NT2/D1 (cell line): ENCODE measurements at regions not wholly inside any gene's neighbourhood (a gene's known extent, or its start where the extent isn't known, plus 50 kb on each side); places are given as distances from the start of the nearest gene placed in this dataset.
"Not testable (repeated sequence)": the region's sequence is repeated elsewhere in the genome, so short reads cannot be mapped to it uniquely, and the experiment has no call there.

Source experiments
- DNase-seq: peaks from one replicate; pipeline ENCODE4 v3.0.0-alpha.2; 2011; ENCODE audit warnings: low read depth, low spot score
- H3K27me3 ChIP-seq: 2 replicates; pipeline ENCODE4 v1.6.0; 2011; ENCODE audit warnings: mild to moderate bottlenecking; ENCODE audit not compliant: insufficient read length, insufficient read depth
- H3K36me3 ChIP-seq: 2 replicates; pipeline ENCODE4 v1.6.1; 2011; ENCODE audit warnings: mild to moderate bottlenecking, low read length, mixed read lengths; ENCODE audit not compliant: insufficient read depth, insufficient read length
- H3K4me1 ChIP-seq: 2 replicates; pipeline ENCODE4 v1.5.1; 2011; ENCODE audit not compliant: insufficient read depth, insufficient read length
- H3K4me3 ChIP-seq: 2 replicates; pipeline ENCODE4 v1.5.1; 2011; ENCODE audit warnings: low read depth; ENCODE audit not compliant: insufficient read length
- H3K9ac ChIP-seq: 2 replicates; pipeline ENCODE4 v1.6.0; 2011; ENCODE audit warnings: low read depth; ENCODE audit not compliant: insufficient read length
- H3K9me3 ChIP-seq: 2 replicates; pipeline ENCODE4 v1.5.1; 2011; ENCODE audit warnings: mild to moderate bottlenecking, low read length; ENCODE audit not compliant: insufficient read depth
- SUZ12 ChIP-seq: IDR thresholded peaks from 2 replicates; pipeline ENCODE4 v1.6.1; 2011; ENCODE audit not compliant: insufficient read length, insufficient read depth; ENCODE audit errors: extremely low read depth
- YY1 ChIP-seq: IDR thresholded peaks from 2 replicates; pipeline ENCODE4 v1.6.1; 2011; ENCODE audit not compliant: insufficient read length, insufficient read depth
- ZNF274 ChIP-seq: IDR thresholded peaks from 2 replicates; pipeline ENCODE4 v1.6.1; 2011; ENCODE audit warnings: mild to moderate bottlenecking, low read depth, low read length

- no peak for DNase-seq
- H3K9ac ChIP-seq, result no peak overlapping the region
- no peaks in the 10 kb centered on the region for H3K27me3 ChIP-seq
- H3K9me3 ChIP-seq, result peaks cover 52% of the 10 kb centered on the region; the same call in 1 of the 2 replicates
- H3K4me1 ChIP-seq, result no peaks in the 10 kb centered on the region
- TF ChIP-seq SUZ12 (no peak), ZNF274 (no peak)
- H3K4me3 ChIP-seq, result no peak overlapping the region
- H3K36me3 ChIP-seq, result no peaks in the 10 kb centered on the region
Observed at GRCh38 chr7:16944936-16945335, 63.2 kb upstream of the AGR3 start.

GRCh38 chr7:16945372-16945771, 63.6 kb upstream of the AGR3 start:
- H3K9ac ChIP-seq, result no peak overlapping the region
- no peaks in the 10 kb centered on the region for H3K36me3 ChIP-seq
- no peaks in the 10 kb centered on the region for H3K27me3 ChIP-seq
- H3K9me3 ChIP-seq, result peaks cover 52% of the 10 kb centered on the region; the same call in 1 of the 2 replicates
- TF ChIP-seq ZNF274 (no peak), YY1 (no peak)
- no peaks in the 10 kb centered on the region for H3K4me1 ChIP-seq
- no peak for DNase-seq
- no peak overlapping the region for H3K4me3 ChIP-seq

- H3K9ac ChIP-seq, H3K4me3 ChIP-seq, H3K27me3 ChIP-seq, H3K4me1 ChIP-seq, H3K36me3 ChIP-seq, DNase-seq: not testable (repeated sequence)
- peaks cover 37% of the 10 kb centered on the region; the same call in 1 of the 2 replicates for H3K9me3 ChIP-seq
Observed at GRCh38 chr7:16948110-16948509, 66.3 kb upstream of the AGR3 start.

GRCh38 chr7:16951483-16952080, 69.8 kb upstream of the AGR3 start:
- H3K9ac ChIP-seq, result no peak overlapping the region
- no peaks in the 10 kb centered on the region for H3K4me1 ChIP-seq
- peaks cover 22% of the 10 kb centered on the region; the same call in 1 of the 2 replicates for H3K9me3 ChIP-seq
- DNase-seq, result no peak
- no peaks in the 10 kb centered on the region for H3K27me3 ChIP-seq
- H3K4me3 ChIP-seq, result no peak overlapping the region
- TF ChIP-seq SUZ12 (no peak), ZNF274 (no peak), YY1 (no peak)
- no peaks in the 10 kb centered on the region for H3K36me3 ChIP-seq

GRCh38 chr7:16954321-16954720, 72.5 kb upstream of the AGR3 start:
- TF ChIP-seq ZNF274 (no peak), YY1 (no peak), SUZ12 (no peak)
- H3K4me3 ChIP-seq, result no peak overlapping the region
- no peaks in the 10 kb centered on the region; the same call in 1 of the 2 replicates for H3K9me3 ChIP-seq
- DNase-seq, result no peak
- no peaks in the 10 kb centered on the region for H3K36me3 ChIP-seq
- no peak overlapping the region for H3K9ac ChIP-seq
- H3K4me1 ChIP-seq, result no peaks in the 10 kb centered on the region
- H3K27me3 ChIP-seq, result no peaks in the 10 kb centered on the region

GRCh38 chr7:16958724-16959123, 76.9 kb upstream of the AGR3 start:
- TF ChIP-seq SUZ12, result no peak
- TF ChIP-seq YY1, result no peak
- no peak for TF ChIP-seq ZNF274
- Histone ChIP-seq H3K9ac (no peak overlapping the region), H3K4me1 (no peaks in the 10 kb centered on the region)

GRCh38 chr7:16960337-16960965, 78.7 kb upstream of the AGR3 start:
- Histone ChIP-seq H3K4me1 (no peaks in the 10 kb centered on the region), H3K27me3 (no peaks in the 10 kb centered on the region), H3K9ac (no peak overlapping the region), H3K4me3 (no peak overlapping the region), H3K9me3 (peaks cover 2% of the 10 kb centered on the region; the same call in 1 of the 2 replicates), H3K36me3 (no peaks in the 10 kb centered on the region)
- no peak for TF ChIP-seq ZNF274
- TF ChIP-seq SUZ12, result no peak
- TF ChIP-seq YY1, result no peak
- DNase-seq, result no peak

More at GRCh38 chr7:16958724-16959123, 76.9 kb upstream of the AGR3 start:
- no peaks in the 10 kb centered on the region for H3K27me3 ChIP-seq
- H3K9me3 ChIP-seq, result no peaks in the 10 kb centered on the region; the same call in 1 of the 2 replicates
- no peaks in the 10 kb centered on the region for H3K36me3 ChIP-seq
- no peak overlapping the region for H3K4me3 ChIP-seq
- DNase-seq, result no peak
